HG02884 (cell line): ENCODE measurements at regions not wholly inside any gene's neighbourhood (a gene's known extent, or its start where the extent isn't known, plus 50 kb on each side); places are given as distances from the start of the nearest gene placed in this dataset.
"Not testable (repeated sequence)": the region's sequence is repeated elsewhere in the genome, so short reads cannot be mapped to it uniquely, and the experiment has no call there.

Source experiments
- ATAC-seq: cut with Tn5 transposase; IDR thresholded peaks from one replicate; pipeline ENCODE4 v1.9.1; 2021; ENCODE audit warnings: mild to moderate bottlenecking, moderate library complexity; ENCODE audit not compliant: unreplicated experiment

GRCh38 chr5:135160036-135160675, 126.1 kb upstream of the PITX1 start:
- ATAC-seq: no peak

GRCh38 chr5:135159626-135160025, 125.6 kb upstream of the PITX1 start:
- ATAC-seq: no peak

- ATAC-seq: no peak
Observed at GRCh38 chr5:135158982-135159381, 125.0 kb upstream of the PITX1 start.

GRCh38 chr5:135158314-135158697, 124.3 kb upstream of the PITX1 start:
- ATAC-seq: no peak

- ATAC-seq: no peak
Observed at GRCh38 chr5:135157421-135158313, 123.6 kb upstream of the PITX1 start.

- no peak for ATAC-seq
Observed at GRCh38 chr5:135156715-135157404, 122.8 kb upstream of the PITX1 start.

GRCh38 chr5:135156337-135156714, 122.3 kb upstream of the PITX1 start:
- no peak for ATAC-seq

GRCh38 chr5:135155616-135156214, 121.7 kb upstream of the PITX1 start:
- ATAC-seq: no peak

- no peak for ATAC-seq
Observed at GRCh38 chr5:135154961-135155360, 120.9 kb upstream of the PITX1 start.

GRCh38 chr5:135154197-135154596, 120.2 kb upstream of the PITX1 start:
- no peak for ATAC-seq

- no peak for ATAC-seq
Observed at GRCh38 chr5:135153661-135154060, 119.6 kb upstream of the PITX1 start.

- no peak for ATAC-seq
Observed at GRCh38 chr5:135153259-135153658, 119.2 kb upstream of the PITX1 start.

- ATAC-seq: not testable (repeated sequence)
Observed at GRCh38 chr5:135151660-135152059, 117.6 kb upstream of the PITX1 start.

GRCh38 chr5:135151256-135151655, 117.2 kb upstream of the PITX1 start:
- ATAC-seq: no peak

- no peak for ATAC-seq
Observed at GRCh38 chr5:135150767-135151166, 116.7 kb upstream of the PITX1 start.

- no peak for ATAC-seq
Observed at GRCh38 chr5:135149956-135150723, 116.1 kb upstream of the PITX1 start.

GRCh38 chr5:135149229-135149955, 115.4 kb upstream of the PITX1 start:
- ATAC-seq: no peak

- no peak for ATAC-seq
Observed at GRCh38 chr5:135147294-135148090, 113.5 kb upstream of the PITX1 start.

GRCh38 chr5:135145985-135146384, 112.0 kb upstream of the PITX1 start:
- no peak for ATAC-seq
